HG03460 (cell line): ENCODE measurements at regions not wholly inside any gene's neighbourhood (a gene's known extent, or its start where the extent isn't known, plus 50 kb on each side); places are given as distances from the start of the nearest gene placed in this dataset.

ENCODE experiments used
- ATAC-seq: cut with Tn5 transposase; IDR thresholded peaks from one replicate; pipeline ENCODE4 v1.9.1; 2021; ENCODE audit not compliant: unreplicated experiment

DNA sequence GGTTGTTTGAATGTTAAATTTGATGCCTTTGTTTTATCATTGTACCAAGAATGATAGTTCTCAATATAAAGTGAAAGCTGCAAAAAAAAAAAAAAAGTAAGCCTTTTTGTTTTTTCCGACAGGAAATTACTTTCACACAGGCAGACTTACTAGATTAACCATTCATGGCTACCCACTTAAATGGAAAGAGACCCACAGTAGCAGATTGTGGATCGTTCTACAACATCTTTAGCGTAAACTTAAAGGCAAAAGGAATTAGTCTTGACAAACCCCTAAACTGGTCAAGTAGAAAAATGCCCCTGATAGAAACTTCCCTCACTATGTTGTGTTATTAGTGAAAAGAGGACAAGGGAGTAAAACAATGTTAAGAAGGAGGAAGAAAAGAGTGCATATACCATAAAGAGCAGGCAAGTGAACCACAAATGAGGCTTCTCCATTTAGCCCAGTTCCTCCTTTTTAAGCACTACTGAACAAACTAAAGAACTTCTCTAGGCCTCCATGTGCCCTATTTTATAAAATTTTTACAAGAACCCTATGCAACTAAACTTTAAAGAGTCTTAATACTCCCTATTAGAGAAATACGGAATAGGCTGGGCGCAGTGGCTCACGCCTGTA is 1560.3 kb downstream of the MRPL39 start:
- no peak for ATAC-seq

- no peak for ATAC-seq
Measured at GRCh38 chr21:24045775-24046215, 1561.5 kb downstream of the MRPL39 start.

DNA sequence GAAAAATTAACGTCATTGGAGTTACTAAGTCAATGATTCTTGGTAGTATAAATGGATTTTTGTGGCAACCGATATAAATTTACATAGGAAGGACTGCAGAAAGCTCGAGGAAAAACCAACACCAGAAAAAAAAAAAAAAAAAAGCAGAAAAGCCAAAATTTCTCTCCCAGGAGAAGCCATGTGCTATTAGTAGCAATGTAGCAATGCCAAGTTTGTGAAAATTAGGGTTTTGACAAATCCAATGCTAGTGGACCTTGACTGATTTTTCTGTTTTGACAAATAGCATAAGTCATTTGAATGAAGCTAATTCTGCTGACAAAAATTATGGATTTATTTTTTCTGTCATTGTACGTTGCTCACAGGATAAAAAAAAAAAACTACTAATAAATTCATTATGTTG is 1561.9 kb downstream of the MRPL39 start:
- ATAC-seq = no peak

- no peak for ATAC-seq
Measured at GRCh38 chr21:24042687-24043086, 1564.6 kb downstream of the MRPL39 start.

- ATAC-seq = no peak
Measured at GRCh38 chr21:24032709-24033232, 1574.5 kb downstream of the MRPL39 start.

DNA sequence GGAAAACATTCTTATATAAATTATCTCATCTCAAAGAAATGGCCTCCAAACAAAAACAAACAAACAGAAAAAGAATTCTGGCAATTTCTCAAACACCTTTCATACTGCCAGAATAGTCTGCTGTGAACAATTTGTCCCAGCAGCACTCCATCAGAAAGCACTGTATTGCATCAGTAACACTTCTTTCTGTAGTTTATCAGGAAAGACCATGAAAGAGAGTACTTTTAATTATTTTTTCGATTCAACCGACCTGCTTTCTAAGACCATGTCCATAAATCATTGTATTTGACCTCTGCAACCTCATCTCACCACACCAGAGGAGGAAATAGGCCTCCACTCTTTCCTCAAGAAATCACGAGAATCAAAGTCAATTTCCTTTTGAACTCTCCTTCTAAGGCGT is 1579.9 kb downstream of the MRPL39 start:
- ATAC-seq = no peak

GRCh38 chr21:24025101-24025500 is 1582.2 kb downstream of the MRPL39 start:
- no peak for ATAC-seq

DNA sequence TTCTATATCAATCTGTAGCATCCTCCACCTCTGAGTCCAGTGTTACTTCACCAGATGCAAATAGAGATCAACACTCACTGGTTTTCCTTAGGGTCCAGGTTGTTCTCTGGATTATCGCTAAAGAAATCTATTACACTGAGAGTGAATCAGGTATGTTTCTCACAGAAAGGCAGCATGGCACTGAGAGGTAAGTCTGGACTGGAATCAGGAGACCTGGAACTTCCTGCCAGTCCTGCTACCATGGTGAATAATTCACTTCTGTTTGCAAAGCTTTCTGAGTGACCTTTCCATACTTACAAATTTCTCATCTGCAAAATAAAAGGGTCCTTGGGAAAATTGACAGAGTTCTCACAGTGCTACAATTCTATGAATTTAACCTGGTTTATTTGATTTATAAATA is 1583.3 kb downstream of the MRPL39 start:
- ATAC-seq = no peak

GRCh38 chr21:24023402-24023801 is 1583.9 kb downstream of the MRPL39 start:
- ATAC-seq = no peak

DNA sequence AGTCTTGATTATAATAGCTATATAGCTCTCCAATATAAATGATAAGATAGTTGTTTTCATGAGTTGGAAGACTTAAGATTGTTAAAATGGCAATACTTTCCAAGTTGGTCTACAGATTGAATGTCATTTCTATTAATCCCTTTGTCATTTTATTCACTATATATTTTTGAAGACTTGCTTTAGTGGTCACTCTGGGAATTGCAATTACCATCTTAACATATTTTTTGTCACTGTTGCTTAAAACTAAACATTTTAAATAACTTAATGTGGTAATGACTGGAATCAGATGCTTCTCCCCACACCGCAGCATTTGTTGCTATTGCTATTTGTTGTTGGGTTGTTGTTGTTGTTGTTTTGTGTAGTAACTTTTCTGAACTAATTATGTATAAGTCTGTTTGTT is 1592.9 kb downstream of the MRPL39 start:
- ATAC-seq = no peak

GRCh38 chr21:24011087-24011486 is 1596.2 kb downstream of the MRPL39 start:
- no peak for ATAC-seq

- ATAC-seq = no peak
Measured at GRCh38 chr21:24007592-24007991, 1599.7 kb downstream of the MRPL39 start.

GRCh38 chr21:23986987-23987386 is 1620.3 kb downstream of the MRPL39 start:
- ATAC-seq = no peak

DNA sequence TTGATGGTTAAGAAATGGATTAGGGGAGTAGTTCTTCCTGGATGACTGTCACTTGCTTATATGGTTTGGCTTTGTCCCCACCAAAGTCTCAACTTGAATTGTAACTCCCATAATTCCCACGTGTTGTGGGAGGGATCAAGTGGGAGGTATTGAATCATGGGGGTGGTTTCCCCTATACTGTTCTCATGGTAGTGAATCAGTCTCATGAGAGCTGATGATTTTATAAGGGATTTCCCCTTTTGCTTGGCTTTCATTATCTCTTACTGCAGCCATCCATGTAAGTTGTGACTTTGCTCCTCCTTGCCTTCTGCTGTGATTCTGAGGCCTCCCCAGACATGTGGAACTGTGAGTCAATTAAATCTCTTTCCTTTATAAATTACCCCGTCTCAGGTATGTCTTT is 1621.1 kb downstream of the MRPL39 start:
- ATAC-seq = no peak

- no peak for ATAC-seq
Measured at GRCh38 chr21:23982546-23982945, 1624.7 kb downstream of the MRPL39 start.

GRCh38 chr21:23977971-23978370 is 1629.3 kb downstream of the MRPL39 start:
- ATAC-seq = no peak

- peak; percentile 90 for ATAC-seq
Measured at GRCh38 chr21:23968722-23969647, 1638.3 kb downstream of the MRPL39 start.

- no peak for ATAC-seq
Measured at GRCh38 chr21:23968008-23968407, 1639.3 kb downstream of the MRPL39 start.

- no peak for ATAC-seq
Measured at GRCh38 chr21:23963454-23963853, 1643.8 kb downstream of the MRPL39 start.

DNA sequence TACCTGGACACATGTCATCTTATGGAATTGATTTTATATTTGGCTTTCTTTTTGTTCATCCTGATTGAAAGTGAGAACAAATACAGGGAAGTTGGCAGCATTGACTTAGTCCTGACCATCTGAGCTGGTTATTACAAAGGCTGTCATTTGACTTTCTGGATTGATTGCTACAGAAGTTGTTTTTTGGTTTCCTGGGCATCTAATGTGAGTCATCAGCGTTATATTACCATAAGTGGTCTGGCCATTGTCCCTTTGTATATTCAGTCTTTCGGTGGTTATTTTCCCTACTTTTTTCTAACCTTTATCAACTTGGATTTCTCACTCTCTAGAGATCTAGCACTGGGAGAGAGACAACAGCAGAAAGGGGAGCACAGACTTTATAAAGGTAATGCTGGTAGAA is 1646.5 kb downstream of the MRPL39 start:
- ATAC-seq = no peak

DNA sequence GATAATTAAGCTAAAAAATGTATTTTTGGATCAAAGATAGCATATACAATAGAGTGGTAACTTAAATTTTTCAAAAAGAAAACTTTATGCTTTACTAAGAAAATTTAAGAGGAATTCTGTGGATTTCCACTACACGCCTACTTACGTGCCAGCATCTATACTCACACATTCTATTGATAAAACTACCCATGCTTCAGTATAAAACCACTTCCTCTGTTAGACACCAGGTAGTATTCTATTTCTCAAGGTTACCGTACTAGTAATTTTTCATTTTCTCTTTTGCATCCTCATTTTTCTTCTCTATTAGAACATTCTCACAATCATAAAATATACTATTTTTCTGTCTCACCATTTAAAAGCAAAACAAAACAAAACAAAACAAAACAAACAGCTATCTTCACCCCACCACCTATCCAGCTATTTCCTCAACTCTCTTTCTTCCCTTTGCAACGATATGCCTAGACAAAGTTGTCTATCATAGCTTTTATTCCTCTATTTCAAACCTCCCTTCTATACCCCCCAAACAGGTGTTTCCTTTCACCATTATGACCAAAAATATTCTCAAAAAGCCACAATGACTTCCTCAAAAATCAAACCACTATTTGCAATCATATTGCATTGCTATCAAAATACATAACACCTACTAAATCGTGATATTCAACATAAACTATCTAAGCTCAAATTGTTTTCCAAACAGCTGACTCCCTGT is 1652.0 kb downstream of the MRPL39 start:
- no peak for ATAC-seq
